Gastrocnemius medialis (tissue), 4 donors: ENCODE measurements at regions not wholly inside any gene's neighbourhood (a gene's known extent, or its start where the extent isn't known, plus 50 kb on each side); places are given as distances from the start of the nearest gene placed in this dataset.

Experiments used
- CTCF ChIP-seq, 5 experiments: fragments of 450-650 bp in 3 of 5; fragments of 200-600 bp in 2 of 5; sonication (generic) in 2 of 5; IDR thresholded peaks in 4 of 5; conservative IDR thresholded peaks in 1 of 5; 1 replicate in 4 of 5; 2 replicates in 1 of 5; pipeline ENCODE4 v1.5.1; 2016 to 2019; ENCODE audit warnings: antibody characterized with exemption in 5 of 5, mild to moderate bottlenecking in 3 of 5, moderate library complexity in 3 of 5
- POLR2A ChIP-seq, 2 donors: fragments of 450-650 bp; IDR thresholded peaks; one replicate each; pipeline ENCODE4 v1.6.1; 2017; ENCODE audit warnings: antibody characterized with exemption in 2 of 2, mild to moderate bottlenecking in 2 of 2, moderate library complexity in 2 of 2

DNA sequence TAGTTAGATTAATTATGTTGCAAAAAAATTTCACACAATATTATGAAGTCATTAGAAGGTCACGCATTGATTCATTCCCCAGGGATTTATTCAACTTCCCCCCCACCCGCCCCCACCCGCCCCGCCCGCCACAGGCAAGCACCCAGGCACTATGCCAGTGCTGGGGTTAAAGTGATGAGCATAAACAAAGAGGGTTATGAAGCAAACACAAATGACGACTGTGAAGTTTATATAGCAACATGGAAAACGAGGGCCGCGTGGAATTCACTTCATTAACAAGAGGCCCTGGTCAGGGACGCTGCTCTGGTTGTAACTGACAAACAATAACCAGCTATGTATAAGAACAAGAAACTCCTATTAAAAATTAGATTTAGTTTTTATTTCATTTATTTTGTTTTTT, 656.5 kb upstream of the COBL start:
- no peak for TF ChIP-seq CTCF (IDR thresholded peaks at IDR 0.05 in 4 of 5, conservative IDR thresholded peaks at IDR 0.05 in 1 of 5)
- TF ChIP-seq POLR2A (IDR thresholded peaks at IDR 0.05), result no peak
